ENCODE measurements at regions not wholly inside any gene's neighbourhood (a gene's known extent, or its start where the extent isn't known, plus 50 kb on each side); places are given as distances from the start of the nearest gene placed in this dataset.

- no peak for DNase-seq
Observed at GRCh38 chr3:182214416-182214815, 502.7 kb downstream of the SOX2 start.

- DNase-seq = no peak
Observed at GRCh38 chr3:182215881-182216280, 504.2 kb downstream of the SOX2 start.

GRCh38 chr3:182216311-182216970 is 504.7 kb downstream of the SOX2 start:
- no peak for DNase-seq

GRCh38 chr3:182220013-182220412 is 508.3 kb downstream of the SOX2 start:
- no peak for DNase-seq

- no peak for DNase-seq
Observed at GRCh38 chr3:182220471-182220870, 508.7 kb downstream of the SOX2 start.

- DNase-seq = no peak
Observed at GRCh38 chr3:182226995-182227394, 515.3 kb downstream of the SOX2 start.

- DNase-seq = no peak
Observed at GRCh38 chr3:182233405-182233804, 521.7 kb downstream of the SOX2 start.

GRCh38 chr3:182233957-182234356 is 522.2 kb downstream of the SOX2 start:
- no peak for DNase-seq

GRCh38 chr3:182234881-182235280 is 523.2 kb downstream of the SOX2 start:
- no peak for DNase-seq

GRCh38 chr3:182235504-182235903 is 523.8 kb downstream of the SOX2 start:
- no peak for DNase-seq

- DNase-seq = no peak
Observed at GRCh38 chr3:182238126-182238525, 526.4 kb downstream of the SOX2 start.

GRCh38 chr3:182239316-182239715 is 527.6 kb downstream of the SOX2 start:
- DNase-seq = no peak

GRCh38 chr3:182240474-182240873 is 528.7 kb downstream of the SOX2 start:
- DNase-seq = no peak

GRCh38 chr3:182241196-182241765 is 529.6 kb downstream of the SOX2 start:
- DNase-seq = no peak

GRCh38 chr3:182241766-182242488 is 530.2 kb downstream of the SOX2 start:
- DNase-seq = peak; percentile 74

GRCh38 chr3:182242489-182242942 is 530.8 kb downstream of the SOX2 start:
- DNase-seq = no peak

- DNase-seq = no peak
Observed at GRCh38 chr3:182243625-182244024, 531.9 kb downstream of the SOX2 start.

GRCh38 chr3:182244222-182244971 is 532.7 kb downstream of the SOX2 start:
- DNase-seq = no peak

GRCh38 chr3:182245059-182245458 is 533.3 kb downstream of the SOX2 start:
- no peak for DNase-seq

- no peak for DNase-seq
Observed at GRCh38 chr3:182246870-182247269, 535.1 kb downstream of the SOX2 start.

GRCh38 chr3:182248349-182248880 is 536.7 kb downstream of the SOX2 start:
- no peak for DNase-seq

- DNase-seq = no peak
Observed at GRCh38 chr3:182252802-182253201, 540.5 kb upstream of the ATP11B start.
